ENCODE measurements at regions not wholly inside any gene's neighbourhood (a gene's known extent, or its start where the extent isn't known, plus 50 kb on each side); places are given as distances from the start of the nearest gene placed in this dataset.
"Not testable (repeated sequence)": the region's sequence is repeated elsewhere in the genome, so short reads cannot be mapped to it uniquely, and the experiment has no call there.

DNA sequence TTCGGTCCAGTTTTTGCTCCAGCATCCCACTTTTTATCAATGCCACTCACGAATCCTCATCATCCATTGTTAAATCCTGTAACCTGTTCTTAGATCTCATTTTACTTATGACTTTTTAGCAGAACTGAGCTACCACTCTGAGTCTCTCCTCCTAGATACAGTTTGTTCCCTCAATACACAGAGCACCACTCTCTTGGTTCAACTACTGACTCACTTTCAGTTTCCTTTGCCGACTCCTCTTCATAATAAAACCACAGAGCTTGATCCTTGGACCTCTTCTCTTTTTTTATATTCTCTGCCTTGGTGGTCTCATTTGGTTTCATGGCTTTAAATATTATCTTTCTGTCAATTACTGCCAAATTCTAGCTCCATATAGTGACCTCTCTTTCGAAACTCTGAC is 150.3 kb downstream of the SLITRK5 start:
- no peak overlapping the region for H3K4me3 ChIP-seq
- no peaks in the 10 kb centered on the region for H3K4me1 ChIP-seq (replicated peaks in 1 of 2)
- in situ Hi-C loops (cut with MboI; ENCODE audit: low pct_unique_long_range_greater_than_20kb in 2 of 9, low sequenced_read_pairs in 9 of 9, unreplicated experiment in 9 of 9): no loop called here
- no peak for ATAC-seq (replicated peaks in 6 of 8)
- H3K27ac ChIP-seq: no peak overlapping the region
- WGBS, 10 experiments: 13 to 100% (median 89%) methylated on average over 3 to 4 of the region's 4 CpGs

- H3K27ac ChIP-seq; H3K4me3 ChIP-seq; in situ Hi-C loops (cut with MboI; ENCODE audit: low pct_unique_long_range_greater_than_20kb in 2 of 9, low sequenced_read_pairs in 9 of 9, unreplicated experiment in 9 of 9); H3K4me1 ChIP-seq (replicated peaks in 1 of 2): not testable (repeated sequence)
- ATAC-seq (replicated peaks in 6 of 8): peak in 2 of 8 experiments; percentile 41 to 82
- WGBS, 10 experiments: 0 to 20% (median 0%) methylated on average over 1 of the region's 2 CpGs; no CpG with 5 or more reads in 7 of the 10 experiments
Observed at GRCh38 chr13:87826301-87826700, 155.1 kb downstream of the SLITRK5 start.

DNA sequence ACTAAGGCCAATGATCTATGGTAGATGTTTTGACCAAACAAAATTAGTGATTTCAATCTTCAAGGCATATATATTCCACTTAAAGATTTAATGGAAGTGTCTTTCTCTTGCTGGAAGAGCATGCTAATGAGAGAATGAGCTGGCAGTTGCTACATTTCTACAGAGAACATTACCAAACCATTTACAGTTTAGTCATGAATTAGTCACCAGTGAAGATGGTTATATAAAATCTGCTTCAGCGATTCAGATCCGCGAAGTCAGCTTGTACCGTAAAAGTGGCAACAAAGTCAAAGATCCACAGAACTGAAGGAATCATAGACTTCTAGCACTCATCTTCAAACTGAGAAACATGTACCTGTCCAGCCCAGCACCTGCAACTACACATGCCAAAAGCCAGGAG is 156.3 kb downstream of the SLITRK5 start:
- in situ Hi-C loops (cut with MboI; ENCODE audit: low pct_unique_long_range_greater_than_20kb in 2 of 9, low sequenced_read_pairs in 9 of 9, unreplicated experiment in 9 of 9): no loop called here
- H3K4me1 ChIP-seq (replicated peaks in 1 of 2): no peaks in the 10 kb centered on the region
- WGBS, 10 experiments: 71 to 90% (median 86%) methylated on average over 1 to 4 of the region's 4 CpGs; no CpG with 5 or more reads in 3 of the 10 experiments
- no peak overlapping the region for H3K27ac ChIP-seq
- no peak overlapping the region for H3K4me3 ChIP-seq
- ATAC-seq (replicated peaks in 6 of 8): peak in 3 of 8 experiments; percentile 38 to 66 (median 61)

DNA sequence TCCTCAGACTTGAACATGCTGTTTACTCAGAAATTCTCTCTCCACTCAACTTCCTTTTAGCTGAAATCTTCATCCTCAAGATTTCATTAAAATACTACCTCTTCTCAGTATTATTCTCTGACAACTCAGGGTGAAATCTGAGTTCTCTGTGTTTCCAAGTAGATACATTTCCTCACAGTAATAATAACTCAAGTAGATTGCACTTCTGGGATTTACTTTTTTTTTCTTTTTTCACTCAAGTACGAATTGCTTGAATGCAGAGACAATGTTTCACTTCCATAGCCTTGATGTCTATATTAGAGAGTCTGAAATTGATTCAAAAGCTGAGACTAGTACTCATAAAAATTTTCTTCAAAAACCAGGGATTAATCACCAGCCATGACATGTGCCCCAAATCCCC is 166.4 kb downstream of the SLITRK5 start:
- in situ Hi-C loops (cut with MboI; ENCODE audit: low pct_unique_long_range_greater_than_20kb in 2 of 9, low sequenced_read_pairs in 9 of 9, unreplicated experiment in 9 of 9): no loop called here
- H3K27ac ChIP-seq: no peak overlapping the region
- 0 to 57% (median 20%) methylated on average over 1 of the region's 1 CpG; no CpG with 5 or more reads in 2 of the 10 experiments for WGBS, 10 experiments
- H3K4me1 ChIP-seq (replicated peaks in 1 of 2): peaks cover 0 to 7% of the 10 kb centered on the region in 2 donors
- H3K4me3 ChIP-seq: no peak overlapping the region
- ATAC-seq (replicated peaks in 6 of 8): peak in 3 of 8 experiments; percentile 16 to 50 (median 21)

- Histone ChIP-seq H3K4me3 (no peak overlapping the region), H3K27ac (no peak overlapping the region), H3K4me1 (replicated peaks in 1 of 2) (peaks cover 0 to 7% of the 10 kb centered on the region in 2 donors)
- in situ Hi-C loops (cut with MboI; ENCODE audit: low pct_unique_long_range_greater_than_20kb in 2 of 9, low sequenced_read_pairs in 9 of 9, unreplicated experiment in 9 of 9): no loop called here
- peak in 5 of 8 experiments; percentile 27 to 44 (median 29) for ATAC-seq (replicated peaks in 6 of 8)
- 0 to 60% (median 40%) methylated on average over 1 of the region's 1 CpG; no CpG with 5 or more reads in 5 of the 10 experiments for WGBS, 10 experiments
Observed at GRCh38 chr13:87837946-87838345, 166.8 kb downstream of the SLITRK5 start.

GRCh38 chr13:87851410-87851809 is 180.2 kb downstream of the SLITRK5 start:
- no peak for ATAC-seq (replicated peaks in 6 of 8)
- no peak overlapping the region for H3K4me3 ChIP-seq
- WGBS, 10 experiments: 22 to 100% (median 76%) methylated on average over 1 to 2 of the region's 2 CpGs
- H3K4me1 ChIP-seq (replicated peaks in 1 of 2): no peaks in the 10 kb centered on the region
- no peak overlapping the region for H3K27ac ChIP-seq
- in situ Hi-C loops (cut with MboI; ENCODE audit: low pct_unique_long_range_greater_than_20kb in 2 of 9, low sequenced_read_pairs in 9 of 9, unreplicated experiment in 9 of 9): no loop called here

GRCh38 chr13:87855553-87855952 is 184.4 kb downstream of the SLITRK5 start:
- in situ Hi-C loops (cut with MboI; ENCODE audit: low pct_unique_long_range_greater_than_20kb in 2 of 9, low sequenced_read_pairs in 9 of 9, unreplicated experiment in 9 of 9): no loop called here
- Histone ChIP-seq H3K4me1 (replicated peaks in 1 of 2) (no peaks in the 10 kb centered on the region), H3K27ac (no peak overlapping the region), H3K4me3 (no peak overlapping the region)
- ATAC-seq (replicated peaks in 6 of 8): no peak
- WGBS, 10 experiments: 0 to 88% (median 71%) methylated on average over 1 to 2 of the region's 2 CpGs; no CpG with 5 or more reads in 1 of the 10 experiments

GRCh38 chr13:87859261-87859660 is 188.1 kb downstream of the SLITRK5 start:
- Histone ChIP-seq H3K27ac (no peak overlapping the region), H3K4me1 (replicated peaks in 1 of 2) (no peaks in the 10 kb centered on the region), H3K4me3 (no peak overlapping the region)
- in situ Hi-C loops (cut with MboI; ENCODE audit: low pct_unique_long_range_greater_than_20kb in 2 of 9, low sequenced_read_pairs in 9 of 9, unreplicated experiment in 9 of 9): no loop called here
- WGBS, 10 experiments: 4 to 97% (median 90%) methylated on average over 2 to 4 of the region's 4 CpGs; no CpG with 5 or more reads in 1 of the 10 experiments
- ATAC-seq (replicated peaks in 6 of 8): no peak

- Histone ChIP-seq H3K4me1 (replicated peaks in 1 of 2) (no peaks in the 10 kb centered on the region), H3K27ac (no peak overlapping the region), H3K4me3 (no peak overlapping the region)
- in situ Hi-C loops (cut with MboI; ENCODE audit: low pct_unique_long_range_greater_than_20kb in 2 of 9, low sequenced_read_pairs in 9 of 9, unreplicated experiment in 9 of 9): no loop called here
- peak in 1 of 8 experiments; percentile 10 for ATAC-seq (replicated peaks in 6 of 8)
- WGBS, 10 experiments: 0 to 100% (median 67%) methylated on average over 1 to 3 of the region's 3 CpGs; no CpG with 5 or more reads in 2 of the 10 experiments
Observed at GRCh38 chr13:87867426-87867825, 196.3 kb downstream of the SLITRK5 start.

GRCh38 chr13:87868731-87869130 is 197.6 kb downstream of the SLITRK5 start:
- WGBS, 10 experiments: 0 to 100% (median 84%) methylated on average over 1 to 2 of the region's 2 CpGs
- H3K27ac ChIP-seq: no peak overlapping the region
- H3K4me3 ChIP-seq: no peak overlapping the region
- in situ Hi-C loops (cut with MboI; ENCODE audit: low pct_unique_long_range_greater_than_20kb in 2 of 9, low sequenced_read_pairs in 9 of 9, unreplicated experiment in 9 of 9): no loop called here
- H3K4me1 ChIP-seq (replicated peaks in 1 of 2): no peaks in the 10 kb centered on the region
- ATAC-seq (replicated peaks in 6 of 8): no peak

DNA sequence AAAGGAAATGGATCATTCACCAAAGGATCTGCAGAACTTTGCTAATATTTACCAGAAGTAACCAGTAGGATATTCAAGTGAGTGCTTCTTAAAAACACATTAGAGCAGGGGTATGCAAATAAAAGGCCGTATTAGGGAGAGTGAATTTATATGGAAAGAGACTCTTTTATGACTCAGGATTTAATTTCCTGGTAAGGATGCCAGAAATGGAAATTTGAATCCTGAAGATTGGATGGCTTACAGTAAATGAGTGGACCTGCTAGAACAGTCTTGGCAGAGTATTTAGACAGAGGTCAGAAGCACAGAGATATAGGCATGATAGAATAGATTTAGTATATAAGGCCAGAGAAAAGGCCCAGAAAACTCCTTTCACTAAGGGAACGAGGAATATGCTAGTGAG is 201.6 kb downstream of the SLITRK5 start:
- peak in 1 of 8 experiments; percentile 79 for ATAC-seq (replicated peaks in 6 of 8)
- Histone ChIP-seq H3K4me1 (replicated peaks in 1 of 2) (no peaks in the 10 kb centered on the region), H3K27ac (no peak overlapping the region), H3K4me3 (no peak overlapping the region)
- in situ Hi-C loops (cut with MboI; ENCODE audit: low pct_unique_long_range_greater_than_20kb in 2 of 9, low sequenced_read_pairs in 9 of 9, unreplicated experiment in 9 of 9): no loop called here
- WGBS, 10 experiments: 0 to 100% (median 71%) methylated on average over 1 to 2 of the region's 2 CpGs; no CpG with 5 or more reads in 1 of the 10 experiments

DNA sequence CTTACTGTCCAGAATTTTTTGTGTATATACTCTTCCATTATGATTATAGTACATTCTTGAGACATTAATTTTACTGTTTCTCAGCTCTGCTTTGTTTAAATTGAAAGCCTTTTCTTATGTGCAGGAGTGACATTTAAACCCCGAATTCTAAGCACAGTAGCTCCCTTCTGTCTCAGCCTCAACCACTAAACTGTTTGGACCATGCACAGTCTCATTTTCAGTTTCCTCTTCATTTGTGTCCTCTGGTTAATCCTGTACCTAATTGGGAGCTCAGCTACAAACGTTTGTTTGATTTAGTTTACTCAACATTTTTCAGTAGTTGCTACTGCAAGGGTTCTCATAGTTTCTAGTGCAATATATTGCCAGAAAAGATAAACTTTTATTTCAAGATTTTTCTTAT is 206.3 kb downstream of the SLITRK5 start:
- 0 to 100% (median 60%) methylated on average over 1 to 2 of the region's 2 CpGs for WGBS, 10 experiments
- in situ Hi-C loops (cut with MboI; ENCODE audit: low pct_unique_long_range_greater_than_20kb in 2 of 9, low sequenced_read_pairs in 9 of 9, unreplicated experiment in 9 of 9): no loop called here
- H3K27ac ChIP-seq: no peak overlapping the region
- H3K4me3 ChIP-seq: no peak overlapping the region
- ATAC-seq (replicated peaks in 6 of 8): no peak
- H3K4me1 ChIP-seq (replicated peaks in 1 of 2): no peaks in the 10 kb centered on the region

- no peak overlapping the region for H3K27ac ChIP-seq
- ATAC-seq (replicated peaks in 6 of 8): no peak
- H3K4me3 ChIP-seq: no peak overlapping the region
- no peaks in the 10 kb centered on the region for H3K4me1 ChIP-seq (replicated peaks in 1 of 2)
- in situ Hi-C loops (cut with MboI; ENCODE audit: low pct_unique_long_range_greater_than_20kb in 2 of 9, low sequenced_read_pairs in 9 of 9, unreplicated experiment in 9 of 9): no loop called here
Observed at GRCh38 chr13:87878706-87879105, 207.5 kb downstream of the SLITRK5 start.

- peak in 5 of 8 experiments; percentile 99 to 100 (median 100) for ATAC-seq (replicated peaks in 6 of 8)
- 17 to 89% (median 74%) methylated on average over 1 to 5 of the region's 5 CpGs; no CpG with 5 or more reads in 1 of the 10 experiments for WGBS, 10 experiments
- in situ Hi-C loops (cut with MboI; ENCODE audit: low pct_unique_long_range_greater_than_20kb in 2 of 9, low sequenced_read_pairs in 9 of 9, unreplicated experiment in 9 of 9): no loop called here
Observed at GRCh38 chr13:87884884-87885283, 213.7 kb downstream of the SLITRK5 start.

More at GRCh38 chr13:87884884-87885283, 213.7 kb downstream of the SLITRK5 start:
- Histone ChIP-seq H3K4me3 (no peak overlapping the region), H3K4me1 (replicated peaks in 1 of 2) (no peaks in the 10 kb centered on the region), H3K27ac (no peak overlapping the region)
